Right lobe of liver (tissue), 4 donors: ENCODE measurements at regions not wholly inside any gene's neighbourhood (a gene's known extent, or its start where the extent isn't known, plus 50 kb on each side); places are given as distances from the start of the nearest gene placed in this dataset.

Source experiments
- POLR2A ChIP-seq: fragments of 450-650 bp; IDR thresholded peaks from one replicate; pipeline ENCODE4 v1.6.1; 2017; ENCODE audit warnings: antibody characterized with exemption, mild to moderate bottlenecking
- TF ChIP-seq, protein P1 (sequence below), 4 donors: fragments of 200-600 bp in 3 of 4; fragments of 450-650 bp in 1 of 4; IDR thresholded peaks; one replicate each; pipeline versions ENCODE4 v1.5.1 to v1.8.0; 2016 to 2022; ENCODE audit warnings: antibody characterized with exemption in 4 of 4, mild to moderate bottlenecking in 2 of 4
- donor health status: DM: no; HTN: no; CAD: no.
- donor health status: DM: no; HTN: no; CAD: no.
- donor health status: DM: no; HTN: yes; CAD: no.

DNA sequence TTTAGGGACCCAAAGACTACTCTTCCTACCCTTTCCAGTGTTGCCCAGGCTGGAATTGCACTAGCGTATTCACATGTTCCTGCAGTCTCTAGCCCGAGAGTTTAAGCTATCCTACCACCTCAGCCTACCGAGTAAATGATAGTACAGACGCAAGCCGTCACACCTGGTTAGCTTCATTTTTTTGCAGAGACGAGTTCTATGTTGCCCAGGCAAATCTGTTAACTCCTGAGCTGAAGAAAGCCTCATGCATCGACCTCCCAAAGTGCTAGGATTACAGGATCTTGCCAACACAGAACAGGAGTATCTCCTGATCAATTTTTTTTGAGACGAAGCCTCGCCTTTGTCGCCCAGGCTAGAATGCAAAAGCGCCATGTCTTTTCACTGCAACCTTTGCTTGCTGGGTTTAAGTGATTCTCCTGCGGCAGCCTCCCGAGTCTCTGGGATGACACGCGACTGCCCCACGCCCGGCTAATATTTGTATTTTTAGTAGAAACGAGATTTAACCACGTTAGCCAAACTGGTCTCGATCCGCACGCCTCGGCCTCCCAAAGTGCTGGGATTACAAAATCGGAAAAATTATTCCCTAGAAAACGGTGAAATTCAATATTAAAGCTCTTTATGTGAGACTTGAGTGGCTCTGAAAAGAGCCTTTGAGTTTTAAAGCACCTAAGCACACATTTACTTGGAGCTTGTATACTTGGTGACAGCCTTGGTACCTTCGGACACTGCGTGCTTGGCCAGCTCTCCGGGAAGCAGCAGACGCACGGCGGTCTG, 128.5 kb downstream of the HFE start:
- TF ChIP-seq, protein P1, sequence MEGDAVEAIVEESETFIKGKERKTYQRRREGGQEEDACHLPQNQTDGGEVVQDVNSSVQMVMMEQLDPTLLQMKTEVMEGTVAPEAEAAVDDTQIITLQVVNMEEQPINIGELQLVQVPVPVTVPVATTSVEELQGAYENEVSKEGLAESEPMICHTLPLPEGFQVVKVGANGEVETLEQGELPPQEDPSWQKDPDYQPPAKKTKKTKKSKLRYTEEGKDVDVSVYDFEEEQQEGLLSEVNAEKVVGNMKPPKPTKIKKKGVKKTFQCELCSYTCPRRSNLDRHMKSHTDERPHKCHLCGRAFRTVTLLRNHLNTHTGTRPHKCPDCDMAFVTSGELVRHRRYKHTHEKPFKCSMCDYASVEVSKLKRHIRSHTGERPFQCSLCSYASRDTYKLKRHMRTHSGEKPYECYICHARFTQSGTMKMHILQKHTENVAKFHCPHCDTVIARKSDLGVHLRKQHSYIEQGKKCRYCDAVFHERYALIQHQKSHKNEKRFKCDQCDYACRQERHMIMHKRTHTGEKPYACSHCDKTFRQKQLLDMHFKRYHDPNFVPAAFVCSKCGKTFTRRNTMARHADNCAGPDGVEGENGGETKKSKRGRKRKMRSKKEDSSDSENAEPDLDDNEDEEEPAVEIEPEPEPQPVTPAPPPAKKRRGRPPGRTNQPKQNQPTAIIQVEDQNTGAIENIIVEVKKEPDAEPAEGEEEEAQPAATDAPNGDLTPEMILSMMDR (IDR thresholded peaks at IDR 0.05) = no peak
- TF ChIP-seq POLR2A = no peak
